A549 (cell line): ENCODE measurements at regions not wholly inside any gene's neighbourhood (a gene's known extent, or its start where the extent isn't known, plus 50 kb on each side); places are given as distances from the start of the nearest gene placed in this dataset.

Source experiments
- ATAC-seq, 2 experiments: fragments of 200-7000 bp in 1 of 2; fragments of >200 bp in 1 of 2; cut with Nextera tagmentation in 1 of 2; cut with Tn5 transposase in 1 of 2; 3 replicates each; pipeline versions ENCODE4 v1.8.0 to v1.9.1; 2018 to 2020; ENCODE audit warnings: mild to moderate bottlenecking in 1 of 2, moderate library complexity in 1 of 2
- CTCF ChIA-PET: fragments of 300-600 bp; sonication (Branson Sonifier 250); formaldehyde crosslinking; extraction: SDS; loops from one replicate; lab custom pipeline; 2021; ENCODE audit warnings: antibody characterized with exemption, inconsistent platforms; lab: Yijun Ruan, JAX
- POLR2A ChIA-PET: fragments of 350-600 bp; formaldehyde crosslinking; extraction: SDS; loops from one replicate; lab custom pipeline; 2021; ENCODE audit warnings: antibody characterized with exemption, inconsistent platforms; lab: Yijun Ruan, JAX
- DNase-seq, 2 experiments: peaks; one replicate each; pipeline versions ENCODE4 v3.0.0 to v3.0.0-alpha.2; 2011 to 2016; ENCODE audit warnings: low read depth in 1 of 2, low spot score in 1 of 2
- FAIRE-seq: peaks from 2 replicates; lab custom pipeline; 2011; peaks lifted over from hg19 to GRCh38; lab: Jason Lieb, UNC
- H3K27ac ChIP-seq, 2 experiments: fragments of >200 bp; sonication (Bioruptor Twin); formaldehyde crosslinking; 3 replicates each; pipeline ENCODE4 v1.5.1; 2016 to 2017
- H3K4me1 ChIP-seq: fragments of >200 bp; sonication (Bioruptor Twin); formaldehyde crosslinking; 3 replicates; pipeline ENCODE4 v1.6.1; 2016
- H3K4me2 ChIP-seq: fragments of >200 bp; sonication (Bioruptor Twin); formaldehyde crosslinking; 3 replicates; pipeline ENCODE4 v1.6.1; 2016
- H3K4me3 ChIP-seq: fragments of >200 bp; sonication (Bioruptor Twin); formaldehyde crosslinking; 3 replicates; pipeline ENCODE4 v1.5.1; 2016
- H3K9me3 ChIP-seq: fragments of >200 bp; sonication (Bioruptor Twin); formaldehyde crosslinking; 3 replicates; pipeline ENCODE4 v1.6.1; 2016
- BCL3 ChIP-seq: fragments of >200 bp; sonication (Bioruptor Twin); formaldehyde crosslinking; IDR thresholded peaks from 3 replicates; pipeline ENCODE4 v1.6.1; 2016
- CTCF ChIP-seq: fragments of >200 bp; sonication (Bioruptor Twin); formaldehyde crosslinking; IDR thresholded peaks from 3 replicates; pipeline ENCODE4 v1.5.1; 2016
- EHF ChIP-seq: fragments of 250-450 bp; sonication (Bioruptor Pico); IDR thresholded peaks from 2 replicates; pipeline ENCODE4 v1.5.0; 2020; ENCODE audit warnings: mild to moderate bottlenecking
- FOXS1 ChIP-seq: fragments of 250-450 bp; sonication (Bioruptor Pico); IDR thresholded peaks from 2 replicates; pipeline ENCODE4 v1.5.0; 2020; ENCODE audit warnings: mild to moderate bottlenecking, moderate library complexity
- HES2 ChIP-seq: fragments of >200 bp; sonication (Bioruptor Twin); formaldehyde crosslinking; IDR thresholded peaks from 2 replicates; pipeline ENCODE4 v1.6.1; 2016
- HMGXB4 ChIP-seq: fragments of 250-450 bp; sonication (Bioruptor Pico); IDR thresholded peaks from 2 replicates; pipeline ENCODE4 v1.5.0; 2021; ENCODE audit warnings: mild to moderate bottlenecking, moderate library complexity, borderline replicate concordance
- HOXA7 ChIP-seq: fragments of 250-450 bp; sonication (Bioruptor Pico); IDR thresholded peaks from 2 replicates; pipeline ENCODE4 v1.5.0; 2020; ENCODE audit warnings: mild to moderate bottlenecking, moderate library complexity
- HOXB13 ChIP-seq: fragments of 250-450 bp; sonication (Bioruptor Pico); IDR thresholded peaks from 2 replicates; pipeline ENCODE4 v1.5.0; 2020; ENCODE audit warnings: low read depth, mild to moderate bottlenecking, moderate library complexity
- NFE2L2 ChIP-seq: fragments of 150-350 bp; conservative IDR thresholded peaks from 2 replicates; pipeline ENCODE4 v1.6.1; 2014; ENCODE audit warnings: low read length
- PBX3 ChIP-seq: IDR thresholded peaks from 2 replicates; pipeline ENCODE4 v1.6.1; 2012
- RAD21 ChIP-seq, 2 experiments: fragments of >200 bp in 1 of 2; sonication (Bioruptor Twin) in 1 of 2; formaldehyde crosslinking in 1 of 2; IDR thresholded peaks in 1 of 2; conservative IDR thresholded peaks in 1 of 2; 2 replicates in 1 of 2; 3 replicates in 1 of 2; pipeline ENCODE4 v1.6.1; 2012 to 2018; ENCODE audit warnings: inconsistent platforms in 1 of 2
- REST ChIP-seq: fragments of 200-600 bp; sonication (generic); IDR thresholded peaks from 2 replicates; pipeline ENCODE4 v1.6.1; 2016; ENCODE audit warnings: antibody characterized with exemption, mild to moderate bottlenecking, moderate library complexity
- RFX5 ChIP-seq: fragments of 450-650 bp; IDR thresholded peaks from 2 replicates; pipeline ENCODE4 v1.7.1; 2014; ENCODE audit warnings: antibody characterized with exemption, mild to moderate bottlenecking, moderate library complexity
- SREBF2 ChIP-seq: fragments of 450-650 bp; IDR thresholded peaks from 2 replicates; pipeline ENCODE4 v1.6.1; 2014; ENCODE audit warnings: mild to moderate bottlenecking, moderate library complexity
- TFCP2L1 ChIP-seq: fragments of 250-450 bp; sonication (Bioruptor Pico); IDR thresholded peaks from 2 replicates; pipeline ENCODE4 v1.5.0; 2021; ENCODE audit warnings: mild to moderate bottlenecking
- USF2 ChIP-seq: fragments of 450-650 bp; IDR thresholded peaks from 2 replicates; pipeline ENCODE4 v1.6.1; 2014; ENCODE audit warnings: antibody characterized with exemption
- ZSCAN20 ChIP-seq: fragments of 250-450 bp; sonication (Bioruptor Pico); IDR thresholded peaks from 2 replicates; pipeline ENCODE4 v1.8.0; 2022; ENCODE audit warnings: mild to moderate bottlenecking, moderate library complexity
- WGBS: methylation state at CpG from one replicate; pipeline ENCODE4 v1.1.6; 2017; ENCODE audit errors: missing lambda C conversion rate; 5-methylcytosine and 5-hydroxymethylcytosine counted together

GRCh38 chr16:56075732-56076388 lies 115.4 kb upstream of the GNAO1 start:
- FAIRE-seq: no peak
- Histone ChIP-seq H3K4me1 (no peaks in the 10 kb centered on the region), H3K9me3 (no peaks in the 10 kb centered on the region), H3K4me3 (no peak overlapping the region), H3K27ac (no peak overlapping the region), H3K4me2 (no peak overlapping the region)
- WGBS: 31% methylated on average over 11 of the region's 11 CpGs
- no peak for DNase-seq
- ChIA-PET POLR2A (no interaction called here), CTCF (no interaction called here)
- TF ChIP-seq BCL3 (no peak), CTCF (no peak), HMGXB4 (CRISPR knock-in tag) (no peak), USF2 (no peak), NFE2L2 (no peak), RFX5 (no peak), TFCP2L1 (CRISPR knock-in tag) (no peak), PBX3 (no peak), REST (no peak), HES2 (no peak), SREBF2 (no peak), FOXS1 (CRISPR knock-in tag) (no peak), HOXA7 (CRISPR knock-in tag) (no peak), HOXB13 (CRISPR knock-in tag) (no peak), EHF (CRISPR knock-in tag) (no peak), ZSCAN20 (no peak), RAD21 (conservative IDR thresholded peaks at IDR 0.05 in 1 of 2, IDR thresholded peaks at IDR 0.05 in 1 of 2) (no peak)
- ATAC-seq: no peak
